GM23248 (cell line): ENCODE measurements at regions not wholly inside any gene's neighbourhood (a gene's known extent, or its start where the extent isn't known, plus 50 kb on each side); places are given as distances from the start of the nearest gene placed in this dataset.

Experiments
- EZH2 ChIP-seq: fragments of 200-600 bp; sonication (generic); IDR thresholded peaks from 2 replicates; pipeline ENCODE4 v1.6.1; 2018; ENCODE audit warnings: antibody characterized with exemption, mild to moderate bottlenecking; ENCODE audit not compliant: insufficient read depth, poor library complexity, severe bottlenecking
- EZH2phosphoT487 ChIP-seq: fragments of 200-600 bp; sonication (generic); IDR thresholded peaks from 2 replicates; pipeline ENCODE4 v1.6.1; 2018; ENCODE audit warnings: antibody characterized with exemption, moderate library complexity, mild to moderate bottlenecking, low read depth; ENCODE audit not compliant: insufficient read depth

DNA sequence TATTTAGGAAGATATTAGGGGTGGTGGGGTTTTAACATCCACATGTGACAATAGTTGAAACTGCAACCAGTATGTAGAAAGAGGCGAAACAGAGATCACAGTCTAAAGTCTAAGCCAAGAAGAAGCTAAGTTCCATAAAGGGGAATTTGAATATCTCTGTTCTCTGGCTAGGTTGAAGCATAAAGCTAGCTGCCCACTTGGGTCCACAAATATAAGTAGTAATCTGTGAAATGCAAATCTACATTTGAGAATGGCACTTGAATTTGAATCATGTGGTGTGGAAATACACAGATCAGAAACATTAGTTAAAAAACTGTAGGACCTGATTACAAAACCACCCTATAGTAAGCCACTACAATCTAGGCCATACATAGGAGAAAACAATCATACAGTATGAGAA lies 602.1 kb downstream of the LMO4 start:
- TF ChIP-seq EZH2 (no peak), EZH2phosphoT487 (no peak)
